GM12892 (cell line): ENCODE measurements at regions not wholly inside any gene's neighbourhood (a gene's known extent, or its start where the extent isn't known, plus 50 kb on each side); places are given as distances from the start of the nearest gene placed in this dataset.

Source experiments
- POLR2A ChIP-seq: IDR thresholded peaks from 2 replicates; pipeline ENCODE4 v1.6.1; 2011; ENCODE audit warnings: low read depth, low read length, control low read depth
- TAF1 ChIP-seq: IDR thresholded peaks from 2 replicates; pipeline ENCODE4 v1.6.1; 2011; ENCODE audit warnings: low read depth, mild to moderate bottlenecking, control low read depth, low read length, borderline replicate concordance

DNA sequence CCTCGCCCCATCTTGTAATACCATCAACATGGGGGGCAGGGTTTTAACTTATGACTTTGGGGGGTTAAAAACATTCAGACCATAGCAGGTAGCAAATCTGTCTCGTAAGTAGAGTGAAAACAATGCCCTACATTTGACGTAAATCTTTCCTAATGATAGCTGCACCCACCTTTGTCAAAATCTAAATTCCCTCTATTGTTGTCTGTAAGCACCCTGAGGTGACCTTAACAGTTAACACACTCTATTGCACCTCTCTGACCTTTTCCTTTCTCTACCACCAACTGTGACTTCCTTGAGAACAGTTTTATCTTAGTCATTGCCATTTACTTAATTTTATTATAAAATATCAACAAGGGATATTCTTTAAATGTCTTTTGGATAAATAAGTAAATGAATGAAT lies 1024.9 kb upstream of the CNTN5 start:
- TF ChIP-seq POLR2A (no peak), TAF1 (no peak)
